ENCODE measurements at regions not wholly inside any gene's neighbourhood (a gene's known extent, or its start where the extent isn't known, plus 50 kb on each side); places are given as distances from the start of the nearest gene placed in this dataset.
"Not testable (repeated sequence)": the region's sequence is repeated elsewhere in the genome, so short reads cannot be mapped to it uniquely, and the experiment has no call there.

GRCh38 chr12:127127897-127128296 lies 1139.1 kb upstream of the TMEM132C start:
- DNase-seq = no peak

DNA sequence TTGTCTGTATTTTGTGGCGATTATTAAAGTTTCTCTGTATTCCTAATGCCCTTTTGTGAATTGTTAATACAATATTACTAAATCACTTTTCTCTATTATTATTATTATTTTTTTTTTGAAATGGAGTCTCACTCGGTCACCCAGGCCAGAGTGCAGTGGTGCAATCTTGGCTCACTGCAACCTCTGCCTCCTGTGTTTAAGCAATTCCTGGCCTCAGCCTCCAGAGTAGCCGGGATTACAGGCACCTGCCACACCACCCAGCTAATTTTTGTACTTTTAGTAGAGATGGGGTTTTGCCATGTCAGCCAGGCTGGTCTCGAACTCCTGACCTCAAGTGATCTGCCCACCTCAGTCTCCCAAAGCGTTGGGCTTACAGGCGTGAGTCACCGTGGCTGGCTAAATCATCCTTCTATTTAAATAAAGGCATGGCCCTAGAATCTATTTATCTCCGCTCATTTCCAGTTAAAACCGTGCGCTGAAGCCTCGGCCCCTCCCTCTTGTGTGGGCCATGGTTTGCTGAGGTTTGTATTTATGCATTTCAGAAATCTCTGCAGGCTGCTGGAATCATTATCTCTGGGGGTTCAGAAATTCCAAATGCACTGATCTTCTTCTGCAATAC lies 1136.4 kb upstream of the TMEM132C start:
- no peak for DNase-seq

DNA sequence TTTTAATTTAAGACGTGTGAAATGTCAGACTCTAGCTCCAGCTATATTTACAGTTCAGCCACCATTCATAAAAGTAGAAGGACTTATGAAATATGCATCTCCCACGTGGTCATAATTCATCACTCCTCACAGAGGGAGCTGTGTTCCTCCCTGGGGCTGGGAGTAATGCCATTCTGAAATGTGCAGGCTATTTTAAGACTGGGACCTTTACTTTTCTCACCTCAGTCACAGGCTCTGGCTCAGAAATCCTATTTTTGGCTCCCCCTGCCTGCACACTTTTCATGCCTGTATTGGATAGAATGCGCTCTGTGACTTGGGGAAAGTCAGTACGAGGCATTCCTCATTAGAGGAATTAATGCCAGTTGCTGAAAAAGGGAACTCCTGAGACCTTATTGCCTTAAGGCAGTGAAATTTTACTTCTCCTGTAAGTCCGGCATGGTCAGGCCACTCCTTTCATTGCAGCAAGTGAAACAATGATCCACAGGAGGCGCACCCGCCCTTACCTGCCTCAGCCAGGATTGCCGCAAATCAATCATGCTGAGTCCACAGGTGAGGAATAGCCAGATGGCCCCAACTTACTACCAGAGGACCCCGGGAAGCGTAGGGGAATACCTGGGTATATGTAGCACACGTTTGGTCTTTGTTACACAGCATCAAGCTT lies 1133.2 kb upstream of the TMEM132C start:
- peak in 2 of 4 experiments; percentile 12 to 55 for DNase-seq

GRCh38 chr12:127140864-127141484 lies 1126.0 kb upstream of the TMEM132C start:
- not testable (repeated sequence) for DNase-seq

GRCh38 chr12:127143020-127143419 lies 1124.0 kb upstream of the TMEM132C start:
- no peak for DNase-seq

GRCh38 chr12:127144770-127145169 lies 1122.2 kb upstream of the TMEM132C start:
- no peak for DNase-seq

DNA sequence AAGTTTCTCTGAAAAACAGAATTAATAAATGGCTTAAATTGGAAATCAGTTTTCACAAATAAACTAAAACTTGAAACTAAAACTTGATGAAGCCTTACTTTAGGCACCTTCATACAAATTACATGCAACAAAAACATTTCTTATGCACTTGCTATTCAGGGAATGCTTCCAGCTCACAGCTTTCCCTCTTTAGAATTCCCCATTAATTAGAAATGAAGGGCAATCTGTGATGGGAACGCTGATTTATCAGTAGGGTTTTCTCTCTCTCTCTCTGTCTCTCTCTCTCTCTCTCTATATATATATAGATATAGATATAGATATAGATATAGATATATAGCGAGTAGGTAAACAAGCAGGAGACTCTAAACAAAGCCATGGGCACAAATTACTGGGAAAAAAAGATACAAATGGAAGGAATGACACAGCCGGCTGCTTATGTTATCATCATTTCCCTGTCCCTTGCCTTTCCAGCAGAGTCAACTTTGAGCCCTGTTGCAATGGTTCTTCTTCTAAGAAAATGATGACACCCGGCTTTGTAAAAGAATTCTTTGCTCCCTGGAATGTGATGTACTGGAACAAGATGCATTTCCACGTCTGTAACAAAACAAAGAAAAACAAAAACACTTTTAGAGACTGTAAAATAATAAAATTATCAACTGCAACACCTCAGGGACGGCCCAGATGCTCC lies 1121.6 kb upstream of the TMEM132C start:
- no peak for DNase-seq

DNA sequence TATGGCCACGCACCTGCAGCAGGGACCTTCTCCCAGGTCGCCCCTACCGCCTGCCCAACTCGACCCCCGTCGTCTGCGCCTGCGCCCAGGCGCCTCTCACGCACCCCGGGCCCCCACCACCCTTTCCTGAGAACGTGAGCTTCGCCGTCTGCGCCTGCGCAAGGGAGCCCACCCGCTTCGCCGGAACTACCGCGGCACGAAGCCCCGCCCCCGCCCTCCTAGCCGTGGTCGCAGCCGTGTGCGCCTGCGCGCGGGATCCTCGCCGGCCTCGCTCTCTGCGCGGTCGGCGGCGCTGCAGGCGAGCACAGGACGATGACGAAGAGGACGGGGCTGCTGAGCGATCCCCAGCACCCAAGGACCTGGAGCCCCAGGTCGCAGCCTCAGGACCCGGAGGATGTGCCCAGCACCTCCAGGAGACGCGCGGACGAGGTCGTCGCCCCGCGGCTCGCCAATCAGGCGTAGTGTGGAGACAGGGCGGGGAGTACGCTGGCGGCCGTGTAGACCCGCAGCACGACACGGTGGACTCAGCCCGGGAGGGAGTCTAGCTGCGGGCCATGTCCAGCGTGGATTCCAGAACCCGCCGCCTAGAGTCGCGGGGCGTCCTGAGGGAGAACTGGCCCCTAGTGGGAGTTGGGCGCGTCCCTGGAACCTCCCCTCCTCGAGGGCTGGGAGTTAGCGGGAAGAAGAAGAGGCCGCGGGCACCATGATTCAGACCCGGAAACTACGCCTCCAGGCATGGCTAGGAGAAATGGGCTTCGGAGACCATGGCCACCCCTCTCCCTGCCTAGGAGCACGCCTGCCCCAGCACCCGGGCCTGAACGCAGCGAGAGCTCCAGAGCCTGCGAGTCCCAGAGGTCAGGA lies 1120.8 kb upstream of the TMEM132C start:
- peak; percentile 26 to 65 (median 42) for DNase-seq

- no peak for DNase-seq
Measured at GRCh38 chr12:127146991-127147718, 1119.8 kb upstream of the TMEM132C start.

DNA sequence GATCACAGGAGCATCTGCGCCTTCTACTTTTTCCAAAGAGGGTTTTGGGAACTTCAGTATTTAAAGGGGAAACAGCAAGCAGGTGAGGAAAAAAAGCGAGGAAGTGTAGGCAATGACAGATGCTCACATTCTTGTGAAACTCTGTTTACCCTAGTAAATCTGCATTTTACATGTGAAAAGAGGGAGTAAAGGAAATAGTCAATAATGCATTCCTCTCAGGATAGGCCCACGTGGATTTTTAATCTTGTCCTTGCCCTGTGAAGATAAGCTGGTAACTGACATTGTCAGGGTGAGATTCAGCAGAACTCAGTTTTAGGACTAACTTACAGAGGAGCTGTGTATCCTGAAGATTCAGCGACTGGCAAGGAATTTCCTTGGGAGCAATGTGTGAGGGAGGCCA lies 1119.2 kb upstream of the TMEM132C start:
- DNase-seq = no peak

DNA sequence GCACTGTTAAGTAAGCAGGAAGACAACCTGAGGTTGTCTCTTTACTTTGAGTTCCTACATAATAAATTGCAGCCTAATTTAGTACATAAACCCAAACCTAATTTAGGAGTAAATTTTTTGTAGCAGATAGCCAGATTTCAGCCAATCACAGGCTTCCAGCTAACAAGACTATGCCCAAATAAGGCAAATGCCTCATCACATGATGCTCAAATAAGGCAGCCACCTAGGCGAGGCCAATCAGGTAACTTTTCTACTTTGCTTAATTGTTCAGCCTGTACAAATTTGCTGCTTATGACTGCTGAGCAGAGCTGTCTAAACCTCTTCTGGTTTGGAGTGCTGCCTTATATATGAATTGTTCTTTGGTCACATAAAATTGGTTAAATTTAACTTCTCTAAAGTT lies 1118.7 kb upstream of the TMEM132C start:
- DNase-seq = no peak

DNA sequence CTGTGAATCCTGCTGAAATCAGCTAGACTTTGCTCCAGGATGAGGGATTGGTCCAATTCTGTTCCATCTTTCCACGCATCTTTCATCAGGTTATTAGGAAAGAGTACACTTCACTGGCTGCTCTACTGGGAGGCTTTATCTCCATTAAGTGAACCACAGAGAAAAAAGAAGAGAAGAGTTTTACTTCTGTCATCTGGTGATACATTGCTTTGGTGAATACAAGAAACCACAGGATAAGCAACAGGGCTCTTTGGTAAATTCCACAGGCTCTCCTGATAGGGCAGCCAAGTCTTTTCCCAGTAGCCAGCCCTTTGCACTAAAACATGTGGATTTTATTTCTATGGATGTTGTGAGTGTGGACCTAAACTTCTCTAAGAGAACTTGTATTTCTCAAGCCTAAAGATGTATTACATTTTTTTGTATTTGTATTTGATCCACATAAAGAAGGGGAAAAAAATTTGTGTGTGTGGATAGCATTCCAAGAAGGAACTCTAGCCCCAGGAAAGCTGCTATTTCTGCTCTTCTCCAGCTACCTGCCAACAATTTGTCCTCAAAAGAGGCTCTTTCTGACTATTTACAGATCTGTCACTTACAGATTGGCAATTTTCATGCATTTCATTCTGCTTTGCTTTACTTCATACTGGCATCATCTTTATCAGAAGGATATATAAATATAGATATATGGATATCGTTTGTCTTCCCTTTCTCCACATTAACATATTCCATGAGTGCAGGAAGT lies 1117.6 kb upstream of the TMEM132C start:
- DNase-seq = no peak

GRCh38 chr12:127150028-127150427 lies 1116.9 kb upstream of the TMEM132C start:
- DNase-seq = peak in 3 of 4 experiments; percentile 17 to 81 (median 49)

GRCh38 chr12:127150479-127150878 lies 1116.5 kb upstream of the TMEM132C start:
- no peak for DNase-seq

DNA sequence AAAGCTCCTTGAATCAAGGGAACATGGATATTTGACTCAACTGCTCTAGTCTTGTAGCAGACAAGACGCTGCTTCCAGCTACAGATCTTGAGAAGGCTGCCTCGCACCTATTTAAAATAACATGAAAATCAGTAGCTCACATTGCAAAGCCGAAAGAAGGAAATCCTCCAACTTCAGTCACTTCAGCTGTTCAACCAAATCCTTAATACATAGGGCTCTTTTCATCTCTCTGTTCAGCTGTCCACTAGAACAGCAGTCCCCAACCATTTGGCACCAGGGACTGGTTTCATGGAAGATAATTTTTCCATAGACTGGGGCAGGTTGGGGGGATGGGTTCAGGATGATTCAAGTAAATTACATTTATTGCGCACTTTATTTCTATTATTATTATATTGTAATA lies 1116.0 kb upstream of the TMEM132C start:
- DNase-seq = no peak

- no peak for DNase-seq
Measured at GRCh38 chr12:127153996-127154395, 1113.0 kb upstream of the TMEM132C start.

- not testable (repeated sequence) for DNase-seq
Measured at GRCh38 chr12:127154830-127155229, 1112.1 kb upstream of the TMEM132C start.

DNA sequence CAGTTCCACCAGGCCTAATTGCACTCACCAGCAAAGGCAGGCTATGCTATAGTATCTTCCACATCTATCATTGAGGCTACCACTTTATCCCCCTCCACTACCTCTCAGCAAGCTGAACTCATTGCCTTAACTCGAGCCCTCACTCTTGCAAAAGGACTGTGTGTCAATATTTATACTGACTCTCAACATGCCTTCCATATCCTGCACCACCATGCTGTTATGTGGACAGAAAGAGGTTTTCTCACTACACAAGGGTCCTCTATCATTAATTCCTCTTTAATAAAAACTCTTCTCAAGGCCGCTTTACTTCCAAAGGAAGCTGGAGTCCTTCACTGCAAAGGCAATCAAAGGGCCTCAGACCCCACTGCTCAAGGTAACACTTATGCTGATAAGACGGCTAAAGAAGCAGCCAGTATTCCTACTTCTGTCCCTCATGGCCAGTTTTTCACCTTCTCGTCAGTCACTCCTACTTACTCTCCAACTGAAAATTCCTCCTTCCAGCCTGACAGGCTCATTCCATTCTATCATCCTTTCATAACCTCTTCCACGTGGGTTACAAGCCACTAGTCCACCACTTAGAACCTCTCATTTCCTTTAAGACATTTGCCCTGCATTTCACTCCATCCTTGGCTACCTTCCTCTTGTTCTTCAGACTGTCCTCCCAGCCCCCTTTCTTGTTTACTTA lies 1110.9 kb upstream of the TMEM132C start:
- DNase-seq = not testable (repeated sequence)

- DNase-seq = not testable (repeated sequence)
Measured at GRCh38 chr12:127157501-127158366, 1109.2 kb upstream of the TMEM132C start.
